ENCODE measurements at regions not wholly inside any gene's neighbourhood (a gene's known extent, or its start where the extent isn't known, plus 50 kb on each side); places are given as distances from the start of the nearest gene placed in this dataset.

GRCh38 chr21:24994717-24995116, 612.6 kb downstream of the MRPL39 start:
- H3K4me3 Mint-ChIP-seq, result no peak overlapping the region
- H3K9ac ChIP-seq (ENCODE audit: low read length), result no peak overlapping the region
- H3K4me3 ChIP-seq (ENCODE audit: control extremely low read depth in 1 of 5, extremely low read depth in 1 of 5, insufficient read depth in 1 of 5, low read depth in 2 of 5, low read length in 4 of 5), result no peak overlapping the region
- H3K27ac Mint-ChIP-seq, result no peak overlapping the region
- ATAC-seq (ENCODE audit: low read depth) (no peak), DNase-seq (no peak)
- no peaks in the 10 kb centered on the region for H3K9me3 Mint-ChIP-seq (ENCODE audit: insufficient read depth)
- POLR2A ChIA-PET, result no interaction called here
- H3K27ac ChIP-seq (ENCODE audit: low read length in 2 of 2), result no peak overlapping the region
- no peaks in the 10 kb centered on the region for H3K27me3 ChIP-seq (replicated peaks in 1 of 4; ENCODE audit: control extremely low read depth in 1 of 4, control insufficient read depth in 3 of 4, insufficient read depth in 4 of 4, low read length in 3 of 4)
- H3K79me2 ChIP-seq (ENCODE audit: control insufficient read depth, insufficient read depth, low read length), result no peaks in the 10 kb centered on the region
- H3K36me3 ChIP-seq (replicated peaks in 1 of 2; ENCODE audit: control extremely low read depth in 1 of 2, control insufficient read depth in 1 of 2, extremely low read depth in 1 of 2, insufficient read depth in 2 of 2, low read length in 1 of 2), result no peaks in the 10 kb centered on the region
- H3K4me2 ChIP-seq (replicated peaks; ENCODE audit: low read depth, low read length, poor library complexity, severe bottlenecking), result no peak overlapping the region
- H3K4me1 ChIP-seq (ENCODE audit: control insufficient read depth in 2 of 2, insufficient read depth in 2 of 2, low read length in 2 of 2), result no peaks in the 10 kb centered on the region
- H2AFZ ChIP-seq (ENCODE audit: insufficient read depth, low read depth, low read length, poor library complexity, severe bottlenecking), result peak overlapping the region; percentile 14
- H3K27me3 Mint-ChIP-seq, result no peaks in the 10 kb centered on the region
- TF ChIP-seq EZH2 (IDR thresholded peaks at IDR 0.05; ENCODE audit: borderline replicate concordance, insufficient read depth, low read depth, low read length, poor library complexity, severe bottlenecking) (no peak), CTCF (IDR thresholded peaks at IDR 0.05) (no peak)
- H3K9me3 ChIP-seq (ENCODE audit: control extremely low read depth in 1 of 3, control insufficient read depth in 2 of 3, insufficient read depth in 1 of 3, low read length in 2 of 3), result peaks cover 0 to 3% (median 1%) of the 10 kb centered on the region in 3 donors
- no peaks in the 10 kb centered on the region for H4K20me1 ChIP-seq (ENCODE audit: control insufficient read depth, insufficient read depth, low read length, poor library complexity, severe bottlenecking)
- intact Hi-C loops (cut with micrococcal nuclease), result no loop called here
- CTCF ChIA-PET, result no interaction called here
- peaks cover 7% of the 10 kb centered on the region for H3K4me1 Mint-ChIP-seq
- 100% methylated on average over 1 of the region's 4 CpGs for WGBS (ENCODE audit: insufficient coverage)

GRCh38 chr21:24989516-24989915, 617.8 kb downstream of the MRPL39 start:
- no peaks in the 10 kb centered on the region for H3K27me3 ChIP-seq (replicated peaks in 1 of 4; ENCODE audit: control extremely low read depth in 1 of 4, control insufficient read depth in 3 of 4, insufficient read depth in 4 of 4, low read length in 3 of 4)
- TF ChIP-seq EZH2 (IDR thresholded peaks at IDR 0.05; ENCODE audit: borderline replicate concordance, insufficient read depth, low read depth, low read length, poor library complexity, severe bottlenecking), result no peak
- TF ChIP-seq CTCF (IDR thresholded peaks at IDR 0.05), result no peak
- H3K4me1 ChIP-seq (ENCODE audit: control insufficient read depth in 2 of 2, insufficient read depth in 2 of 2, low read length in 2 of 2), result no peaks in the 10 kb centered on the region
- ChIA-PET CTCF (no interaction called here), POLR2A (no interaction called here)
- H3K79me2 ChIP-seq (ENCODE audit: control insufficient read depth, insufficient read depth, low read length), result no peaks in the 10 kb centered on the region
- no peak overlapping the region for H3K27ac Mint-ChIP-seq
- H3K4me3 ChIP-seq (ENCODE audit: control extremely low read depth in 1 of 5, extremely low read depth in 1 of 5, insufficient read depth in 1 of 5, low read depth in 2 of 5, low read length in 4 of 5), result no peak overlapping the region
- ATAC-seq (ENCODE audit: low read depth) (no peak), DNase-seq (no peak)
- H3K4me2 ChIP-seq (replicated peaks; ENCODE audit: low read depth, low read length, poor library complexity, severe bottlenecking), result no peak overlapping the region
- intact Hi-C loops (cut with micrococcal nuclease), result no loop called here
- peaks cover under 1% of the 10 kb centered on the region for H3K4me1 Mint-ChIP-seq
- H2AFZ ChIP-seq (ENCODE audit: insufficient read depth, low read depth, low read length, poor library complexity, severe bottlenecking), result no peak overlapping the region
- H3K27ac ChIP-seq (ENCODE audit: low read length in 2 of 2), result no peak overlapping the region
- no peaks in the 10 kb centered on the region for H3K9me3 Mint-ChIP-seq (ENCODE audit: insufficient read depth)
- no peaks in the 10 kb centered on the region for H3K27me3 Mint-ChIP-seq
- no peaks in the 10 kb centered on the region for H4K20me1 ChIP-seq (ENCODE audit: control insufficient read depth, insufficient read depth, low read length, poor library complexity, severe bottlenecking)
- no peaks in the 10 kb centered on the region for H3K9me3 ChIP-seq (ENCODE audit: control extremely low read depth in 1 of 3, control insufficient read depth in 2 of 3, insufficient read depth in 1 of 3, low read length in 2 of 3)
- no peak overlapping the region for H3K9ac ChIP-seq (ENCODE audit: low read length)
- no peaks in the 10 kb centered on the region for H3K36me3 ChIP-seq (replicated peaks in 1 of 2; ENCODE audit: control extremely low read depth in 1 of 2, control insufficient read depth in 1 of 2, extremely low read depth in 1 of 2, insufficient read depth in 2 of 2, low read length in 1 of 2)
- no peak overlapping the region for H3K4me3 Mint-ChIP-seq

Measured in B cell (primary cell).